Testis (tissue), 2 donors: ENCODE measurements at regions not wholly inside any gene's neighbourhood (a gene's known extent, or its start where the extent isn't known, plus 50 kb on each side); places are given as distances from the start of the nearest gene placed in this dataset.

Experiments
- DNase-seq: peaks from one replicate; pipeline ENCODE4 v3.0.0-alpha.2; 2019
- H3K27ac ChIP-seq, 2 donors: fragments of 200-600 bp; sonication (generic); one replicate each; pipeline ENCODE4 v1.5.1; 2019
- H3K27me3 ChIP-seq: fragments of 200-600 bp; sonication (generic); one replicate; pipeline ENCODE4 v1.5.1; 2019
- H3K36me3 ChIP-seq: fragments of 200-600 bp; sonication (generic); one replicate; pipeline ENCODE4 v1.5.1; 2017; ENCODE audit warnings: low read depth; ENCODE audit errors: missing control alignments
- H3K4me1 ChIP-seq: fragments of 200-600 bp; sonication (generic); one replicate; pipeline ENCODE4 v1.5.1; 2019
- H3K4me3 ChIP-seq, 2 donors: fragments of 200-600 bp; sonication (generic); one replicate each; pipeline ENCODE4 v1.5.1; 2017 to 2019
- H3K9me3 ChIP-seq: fragments of 200-600 bp; sonication (generic); one replicate; pipeline ENCODE4 v1.5.1; 2017
- CTCF ChIP-seq, 3 experiments: fragments of 450-650 bp in 2 of 3; fragments of 200-600 bp in 1 of 3; sonication (generic) in 1 of 3; IDR thresholded peaks; one replicate each; pipeline ENCODE4 v1.5.1; 2016 to 2019; ENCODE audit warnings: antibody characterized with exemption in 3 of 3, mild to moderate bottlenecking in 2 of 3, moderate library complexity in 1 of 3
- POLR2A ChIP-seq: fragments of 450-650 bp; IDR thresholded peaks from one replicate; pipeline ENCODE4 v1.6.1; 2017; ENCODE audit warnings: antibody characterized with exemption, mild to moderate bottlenecking, moderate library complexity
- WGBS, 2 donors: methylation state at CpG; one replicate each; pipeline ENCODE4 v1.1.5; 2018; 5-methylcytosine and 5-hydroxymethylcytosine counted together
- intact Hi-C: fragments of 100-400 bp; cut with DNase I; formaldehyde crosslinking; loops from one replicate; pipeline ENCODE4 v1.15.1; 2023; ENCODE audit warnings: low total_unique reads

- no peak overlapping the region for H3K4me3 ChIP-seq
- DNase-seq: no peak
- H3K9me3 ChIP-seq: no peaks in the 10 kb centered on the region
- H3K27ac ChIP-seq: no peak overlapping the region
- no peaks in the 10 kb centered on the region for H3K4me1 ChIP-seq
- intact Hi-C loops: no loop called here
- TF ChIP-seq POLR2A (no peak), CTCF (IDR thresholded peaks at IDR 0.05) (no peak)
- no peaks in the 10 kb centered on the region for H3K36me3 ChIP-seq
- H3K27me3 ChIP-seq: no peaks in the 10 kb centered on the region
These were observed 84.7 kb downstream of the URB2 start for GRCh38 chr1:229710746-229711145.

DNA sequence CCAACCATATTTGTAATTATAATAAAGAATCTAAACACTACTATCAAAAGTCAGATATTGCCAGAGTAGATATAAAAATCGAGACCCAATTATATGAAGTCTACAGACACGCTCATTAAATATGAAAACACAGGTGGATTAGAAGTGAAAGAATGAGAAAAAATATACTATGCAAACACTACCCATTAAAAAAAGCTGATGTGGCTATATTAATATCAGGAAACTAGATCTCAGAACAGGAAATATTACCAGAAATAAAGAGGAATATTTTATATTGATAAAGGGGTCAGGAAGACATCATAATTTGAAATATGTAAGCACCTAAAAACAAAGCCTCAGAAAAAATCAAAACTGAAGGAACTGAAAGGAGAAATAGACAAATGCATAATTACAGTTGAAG is 88.3 kb downstream of the URB2 start:
- 88 to 96% methylated on average over 2 of the region's 2 CpGs for WGBS, 2 donors
- no peak for DNase-seq
- TF ChIP-seq CTCF (IDR thresholded peaks at IDR 0.05) (no peak), POLR2A (no peak)
- Histone ChIP-seq H3K27ac (no peak overlapping the region), H3K36me3 (no peaks in the 10 kb centered on the region), H3K9me3 (no peaks in the 10 kb centered on the region), H3K4me1 (no peaks in the 10 kb centered on the region), H3K4me3 (no peak overlapping the region), H3K27me3 (no peaks in the 10 kb centered on the region)
- intact Hi-C loops: no loop called here

GRCh38 chr1:229714964-229715603 is 89.0 kb downstream of the URB2 start:
- H3K9me3 ChIP-seq: no peaks in the 10 kb centered on the region
- DNase-seq: no peak
- no peak overlapping the region for H3K27ac ChIP-seq
- H3K27me3 ChIP-seq: no peaks in the 10 kb centered on the region
- no peaks in the 10 kb centered on the region for H3K36me3 ChIP-seq
- H3K4me3 ChIP-seq: no peak overlapping the region
- WGBS, 2 donors: 76 to 85% methylated on average over 8 of the region's 8 CpGs
- intact Hi-C loops: no loop called here
- no peaks in the 10 kb centered on the region for H3K4me1 ChIP-seq
- TF ChIP-seq POLR2A: no peak
- no peak for TF ChIP-seq CTCF (IDR thresholded peaks at IDR 0.05)

- no peaks in the 10 kb centered on the region for H3K36me3 ChIP-seq
- DNase-seq: no peak
- no peaks in the 10 kb centered on the region for H3K9me3 ChIP-seq
- H3K27ac ChIP-seq: no peak overlapping the region
- 56 to 65% methylated on average over 10 of the region's 10 CpGs for WGBS, 2 donors
- intact Hi-C loops: no loop called here
- H3K4me3 ChIP-seq: no peak overlapping the region
- H3K27me3 ChIP-seq: no peaks in the 10 kb centered on the region
- no peaks in the 10 kb centered on the region for H3K4me1 ChIP-seq
- TF ChIP-seq CTCF (IDR thresholded peaks at IDR 0.05) (no peak), POLR2A (no peak)
These were observed 90.0 kb downstream of the URB2 start for GRCh38 chr1:229716069-229716468.

GRCh38 chr1:229716704-229717103 is 90.7 kb downstream of the URB2 start:
- intact Hi-C loops: no loop called here
- Histone ChIP-seq H3K4me3 (no peak overlapping the region), H3K9me3 (no peaks in the 10 kb centered on the region), H3K36me3 (no peaks in the 10 kb centered on the region), H3K27ac (no peak overlapping the region), H3K27me3 (no peaks in the 10 kb centered on the region), H3K4me1 (no peaks in the 10 kb centered on the region)
- WGBS, 2 donors: 55 to 76% methylated on average over 7 of the region's 7 CpGs
- TF ChIP-seq POLR2A (no peak), CTCF (IDR thresholded peaks at IDR 0.05) (no peak)
- DNase-seq: no peak
